HepG2 (cell line): ENCODE measurements at regions not wholly inside any gene's neighbourhood (a gene's known extent, or its start where the extent isn't known, plus 50 kb on each side); places are given as distances from the start of the nearest gene placed in this dataset.

Experiments used
- CBX2 ChIP-seq, 2 experiments: fragments of 200-600 bp in 1 of 2; sonication (generic); formaldehyde crosslinking in 1 of 2; IDR thresholded peaks; 2 replicates each; pipeline versions ENCODE4 v1.7.0 to v1.8.1; 2018 to 2022; ENCODE audit warnings: low read depth in 2 of 2, low read length in 1 of 2, mild to moderate bottlenecking in 1 of 2, missing genetic modification reagents in 1 of 2
- CC2D1A ChIP-seq: sonication (generic); formaldehyde crosslinking; IDR thresholded peaks from 2 replicates; pipeline ENCODE4 v1.8.1; 2023; ENCODE audit warnings: mild to moderate bottlenecking, missing genetic modification reagents
- HDAC6 ChIP-seq: fragments of 200-600 bp; sonication (generic); IDR thresholded peaks from 2 replicates; pipeline ENCODE4 v1.7.0; 2017; ENCODE audit warnings: mild to moderate bottlenecking, antibody characterized with exemption, low read length, low read depth
- MTA3 ChIP-seq: sonication (generic); formaldehyde crosslinking; IDR thresholded peaks from 2 replicates; pipeline ENCODE4 v1.4.0; 2020; ENCODE audit warnings: missing genetic modification reagents
- SIX4 ChIP-seq: sonication (generic); formaldehyde crosslinking; IDR thresholded peaks from 2 replicates; pipeline ENCODE4 v1.4.0; 2020; ENCODE audit warnings: missing genetic modification reagents
- SOX13 ChIP-seq, 3 experiments: fragments of 450-650 bp in 1 of 3; sonication (generic) in 1 of 3; formaldehyde crosslinking in 1 of 3; IDR thresholded peaks in 2 of 3; conservative IDR thresholded peaks in 1 of 3; 2 replicates each; pipeline versions ENCODE4 v1.5.0 to v1.6.1; 2016 to 2020; ENCODE audit warnings: antibody characterized with exemption in 1 of 3, mild to moderate bottlenecking in 1 of 3, missing compliant biosample characterization in 1 of 3, missing genetic modification reagents in 1 of 3, moderate library complexity in 1 of 3
- SP4 ChIP-seq: sonication (generic); formaldehyde crosslinking; IDR thresholded peaks from 2 replicates; pipeline ENCODE4 v1.8.1; 2023; ENCODE audit warnings: mild to moderate bottlenecking, missing genetic modification reagents
- TBX2 ChIP-seq: sonication (generic); formaldehyde crosslinking; IDR thresholded peaks from 2 replicates; pipeline ENCODE4 v1.5.0; 2020; ENCODE audit warnings: missing genetic modification reagents, mild to moderate bottlenecking, borderline replicate concordance
- TEAD3 ChIP-seq: optimal IDR thresholded peaks from 2 replicates; pipeline ENCODE3; 2016; ENCODE audit warnings: borderline replicate concordance
- ZKSCAN8 ChIP-seq: IDR thresholded peaks from 2 replicates; pipeline ENCODE4 v1.6.1; 2016; ENCODE audit warnings: borderline replicate concordance, missing genetic modification reagents, missing compliant biosample characterization
- ZNF124 ChIP-seq: sonication (generic); formaldehyde crosslinking; IDR thresholded peaks from 2 replicates; pipeline ENCODE4 v1.4.0; 2020; ENCODE audit warnings: missing genetic modification reagents
- ZNF143 ChIP-seq: sonication (generic); formaldehyde crosslinking; IDR thresholded peaks from 2 replicates; pipeline ENCODE4 v1.4.0; 2020; ENCODE audit warnings: missing genetic modification reagents
- ZNF234 ChIP-seq: sonication (generic); formaldehyde crosslinking; conservative IDR thresholded peaks from 2 replicates; pipeline ENCODE4 v1.5.1; 2020; ENCODE audit warnings: mild to moderate bottlenecking, missing genetic modification reagents
- ZNF335 ChIP-seq: sonication (generic); formaldehyde crosslinking; IDR thresholded peaks from 2 replicates; pipeline ENCODE4 v1.4.0; 2020; ENCODE audit warnings: missing genetic modification reagents
- ZNF337 ChIP-seq: sonication (generic); formaldehyde crosslinking; IDR thresholded peaks from 2 replicates; pipeline ENCODE4 v1.5.1; 2020; ENCODE audit warnings: missing genetic modification reagents, low read depth, mild to moderate bottlenecking, borderline replicate concordance
- ZNF816 ChIP-seq: sonication (generic); formaldehyde crosslinking; IDR thresholded peaks from 2 replicates; pipeline ENCODE4 v1.8.0; 2022; ENCODE audit warnings: missing genetic modification reagents, mild to moderate bottlenecking, borderline replicate concordance
- TF ChIP-seq, protein P1 (sequence below): sonication (generic); formaldehyde crosslinking; IDR thresholded peaks from 2 replicates; pipeline ENCODE4 v1.4.0; 2020; ENCODE audit warnings: missing genetic modification reagents, borderline replicate concordance
- TF ChIP-seq, protein P2 (sequence below): sonication (generic); formaldehyde crosslinking; IDR thresholded peaks from 2 replicates; pipeline ENCODE4 v1.4.0; 2020; ENCODE audit warnings: missing genetic modification reagents, borderline replicate concordance
- TF ChIP-seq, protein P3 (sequence below), 2 experiments: IDR thresholded peaks; 2 replicates each; pipeline ENCODE4 v1.6.1; 2011 to 2012; ENCODE audit warnings: low read length in 2 of 2, borderline replicate concordance in 1 of 2, low read depth in 1 of 2, mild to moderate bottlenecking in 1 of 2, moderate library complexity in 1 of 2
- TF ChIP-seq, protein P4 (sequence below): sonication (generic); formaldehyde crosslinking; IDR thresholded peaks from 2 replicates; pipeline ENCODE4 v1.5.1; 2020; ENCODE audit warnings: missing genetic modification reagents, mild to moderate bottlenecking, borderline replicate concordance

DNA sequence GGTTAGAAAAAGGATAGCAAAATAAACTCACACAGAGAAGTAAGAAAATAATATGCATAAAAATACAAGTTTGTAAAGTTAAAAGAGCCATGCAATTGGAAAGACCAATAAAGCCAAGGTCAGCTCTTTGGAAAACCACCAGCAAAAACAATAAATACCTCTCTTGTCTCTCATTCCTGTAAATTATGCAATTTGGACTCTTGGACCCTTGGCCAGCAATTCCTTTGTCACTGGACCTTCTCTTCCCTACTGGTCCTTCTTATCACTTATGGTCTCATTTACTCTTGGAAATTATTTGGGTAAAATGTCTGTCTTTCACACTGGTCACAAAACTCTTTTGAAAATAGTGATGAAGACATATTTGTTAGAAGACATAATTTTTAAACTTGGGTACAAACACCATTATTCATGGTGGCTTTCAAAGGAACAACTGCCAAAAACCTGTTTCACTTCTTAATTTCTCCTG lies 379.5 kb downstream of the TMEM232 start (continued):
- TF ChIP-seq, protein P1, sequence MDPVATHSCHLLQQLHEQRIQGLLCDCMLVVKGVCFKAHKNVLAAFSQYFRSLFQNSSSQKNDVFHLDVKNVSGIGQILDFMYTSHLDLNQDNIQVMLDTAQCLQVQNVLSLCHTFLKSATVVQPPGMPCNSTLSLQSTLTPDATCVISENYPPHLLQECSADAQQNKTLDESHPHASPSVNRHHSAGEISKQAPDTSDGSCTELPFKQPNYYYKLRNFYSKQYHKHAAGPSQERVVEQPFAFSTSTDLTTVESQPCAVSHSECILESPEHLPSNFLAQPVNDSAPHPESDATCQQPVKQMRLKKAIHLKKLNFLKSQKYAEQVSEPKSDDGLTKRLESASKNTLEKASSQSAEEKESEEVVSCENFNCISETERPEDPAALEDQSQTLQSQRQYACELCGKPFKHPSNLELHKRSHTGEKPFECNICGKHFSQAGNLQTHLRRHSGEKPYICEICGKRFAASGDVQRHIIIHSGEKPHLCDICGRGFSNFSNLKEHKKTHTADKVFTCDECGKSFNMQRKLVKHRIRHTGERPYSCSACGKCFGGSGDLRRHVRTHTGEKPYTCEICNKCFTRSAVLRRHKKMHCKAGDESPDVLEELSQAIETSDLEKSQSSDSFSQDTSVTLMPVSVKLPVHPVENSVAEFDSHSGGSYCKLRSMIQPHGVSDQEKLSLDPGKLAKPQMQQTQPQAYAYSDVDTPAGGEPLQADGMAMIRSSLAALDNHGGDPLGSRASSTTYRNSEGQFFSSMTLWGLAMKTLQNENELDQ (CRISPR knock-in tag) = no peak
- TF ChIP-seq TEAD3 (CRISPR knock-in tag) = peak; percentile 97
- TF ChIP-seq SP4 (CRISPR knock-in tag) = no peak
- no peak for TF ChIP-seq ZNF335 (CRISPR knock-in tag)
- TF ChIP-seq ZNF234 = no peak
- TF ChIP-seq ZKSCAN8 = peak; percentile 91; the same call in 1 of the 2 replicates
- TF ChIP-seq, protein P2, sequence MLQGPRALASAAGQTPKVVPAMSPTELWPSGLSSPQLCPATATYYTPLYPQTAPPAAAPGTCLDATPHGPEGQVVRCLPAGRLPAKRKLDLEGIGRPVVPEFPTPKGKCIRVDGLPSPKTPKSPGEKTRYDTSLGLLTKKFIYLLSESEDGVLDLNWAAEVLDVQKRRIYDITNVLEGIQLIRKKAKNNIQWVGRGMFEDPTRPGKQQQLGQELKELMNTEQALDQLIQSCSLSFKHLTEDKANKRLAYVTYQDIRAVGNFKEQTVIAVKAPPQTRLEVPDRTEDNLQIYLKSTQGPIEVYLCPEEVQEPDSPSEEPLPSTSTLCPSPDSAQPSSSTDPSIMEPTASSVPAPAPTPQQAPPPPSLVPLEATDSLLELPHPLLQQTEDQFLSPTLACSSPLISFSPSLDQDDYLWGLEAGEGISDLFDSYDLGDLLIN (CRISPR knock-in tag) = no peak
- TF ChIP-seq, protein P3, sequence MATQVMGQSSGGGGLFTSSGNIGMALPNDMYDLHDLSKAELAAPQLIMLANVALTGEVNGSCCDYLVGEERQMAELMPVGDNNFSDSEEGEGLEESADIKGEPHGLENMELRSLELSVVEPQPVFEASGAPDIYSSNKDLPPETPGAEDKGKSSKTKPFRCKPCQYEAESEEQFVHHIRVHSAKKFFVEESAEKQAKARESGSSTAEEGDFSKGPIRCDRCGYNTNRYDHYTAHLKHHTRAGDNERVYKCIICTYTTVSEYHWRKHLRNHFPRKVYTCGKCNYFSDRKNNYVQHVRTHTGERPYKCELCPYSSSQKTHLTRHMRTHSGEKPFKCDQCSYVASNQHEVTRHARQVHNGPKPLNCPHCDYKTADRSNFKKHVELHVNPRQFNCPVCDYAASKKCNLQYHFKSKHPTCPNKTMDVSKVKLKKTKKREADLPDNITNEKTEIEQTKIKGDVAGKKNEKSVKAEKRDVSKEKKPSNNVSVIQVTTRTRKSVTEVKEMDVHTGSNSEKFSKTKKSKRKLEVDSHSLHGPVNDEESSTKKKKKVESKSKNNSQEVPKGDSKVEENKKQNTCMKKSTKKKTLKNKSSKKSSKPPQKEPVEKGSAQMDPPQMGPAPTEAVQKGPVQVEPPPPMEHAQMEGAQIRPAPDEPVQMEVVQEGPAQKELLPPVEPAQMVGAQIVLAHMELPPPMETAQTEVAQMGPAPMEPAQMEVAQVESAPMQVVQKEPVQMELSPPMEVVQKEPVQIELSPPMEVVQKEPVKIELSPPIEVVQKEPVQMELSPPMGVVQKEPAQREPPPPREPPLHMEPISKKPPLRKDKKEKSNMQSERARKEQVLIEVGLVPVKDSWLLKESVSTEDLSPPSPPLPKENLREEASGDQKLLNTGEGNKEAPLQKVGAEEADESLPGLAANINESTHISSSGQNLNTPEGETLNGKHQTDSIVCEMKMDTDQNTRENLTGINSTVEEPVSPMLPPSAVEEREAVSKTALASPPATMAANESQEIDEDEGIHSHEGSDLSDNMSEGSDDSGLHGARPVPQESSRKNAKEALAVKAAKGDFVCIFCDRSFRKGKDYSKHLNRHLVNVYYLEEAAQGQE (IDR thresholded peaks at IDR 0.05; ENCODE audit: borderline replicate concordance in 1 of 2, low read depth in 1 of 2, low read length in 2 of 2) = peak in 1 of 2 experiments; percentile 53; a peak in 1 of 4 replicates
- no peak for TF ChIP-seq ZNF816 (CRISPR knock-in tag)
- no peak; the same call in 1 of the 2 replicates for TF ChIP-seq CBX2 (IDR thresholded peaks at IDR 0.05; ENCODE audit: low read depth, low read length)
- TF ChIP-seq CBX2 (CRISPR knock-in tag; IDR thresholded peaks at IDR 0.05; ENCODE audit: low read depth) = no peak
- TF ChIP-seq SIX4 = peak; percentile 85
- peak; percentile 43; the same call in 1 of the 2 replicates for TF ChIP-seq TBX2 (CRISPR knock-in tag)
- no peak for TF ChIP-seq HDAC6
- peak; percentile 54; the same call in 1 of the 2 replicates for TF ChIP-seq ZNF337 (CRISPR knock-in tag)
- TF ChIP-seq SOX13 (IDR thresholded peaks at IDR 0.05) = peak; percentile 95
- peak in 1 of 2 experiments; percentile 99; a peak in 2 of 4 replicates for TF ChIP-seq SOX13 (CRISPR knock-in tag; conservative IDR thresholded peaks at IDR 0.05 in 1 of 2, IDR thresholded peaks at IDR 0.05 in 1 of 2)
- no peak for TF ChIP-seq CC2D1A (CRISPR knock-in tag)
- peak; percentile 86; the same call in 1 of the 2 replicates for TF ChIP-seq ZNF124 (CRISPR knock-in tag)
- TF ChIP-seq MTA3 = no peak
- TF ChIP-seq ZNF143 (CRISPR knock-in tag) = no peak
- TF ChIP-seq, protein P4, sequence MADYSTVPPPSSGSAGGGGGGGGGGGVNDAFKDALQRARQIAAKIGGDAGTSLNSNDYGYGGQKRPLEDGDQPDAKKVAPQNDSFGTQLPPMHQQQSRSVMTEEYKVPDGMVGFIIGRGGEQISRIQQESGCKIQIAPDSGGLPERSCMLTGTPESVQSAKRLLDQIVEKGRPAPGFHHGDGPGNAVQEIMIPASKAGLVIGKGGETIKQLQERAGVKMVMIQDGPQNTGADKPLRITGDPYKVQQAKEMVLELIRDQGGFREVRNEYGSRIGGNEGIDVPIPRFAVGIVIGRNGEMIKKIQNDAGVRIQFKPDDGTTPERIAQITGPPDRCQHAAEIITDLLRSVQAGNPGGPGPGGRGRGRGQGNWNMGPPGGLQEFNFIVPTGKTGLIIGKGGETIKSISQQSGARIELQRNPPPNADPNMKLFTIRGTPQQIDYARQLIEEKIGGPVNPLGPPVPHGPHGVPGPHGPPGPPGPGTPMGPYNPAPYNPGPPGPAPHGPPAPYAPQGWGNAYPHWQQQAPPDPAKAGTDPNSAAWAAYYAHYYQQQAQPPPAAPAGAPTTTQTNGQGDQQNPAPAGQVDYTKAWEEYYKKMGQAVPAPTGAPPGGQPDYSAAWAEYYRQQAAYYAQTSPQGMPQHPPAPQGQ (CRISPR knock-in tag) = no peak
